ENCODE measurements at regions not wholly inside any gene's neighbourhood (a gene's known extent, or its start where the extent isn't known, plus 50 kb on each side); places are given as distances from the start of the nearest gene placed in this dataset.

DNA sequence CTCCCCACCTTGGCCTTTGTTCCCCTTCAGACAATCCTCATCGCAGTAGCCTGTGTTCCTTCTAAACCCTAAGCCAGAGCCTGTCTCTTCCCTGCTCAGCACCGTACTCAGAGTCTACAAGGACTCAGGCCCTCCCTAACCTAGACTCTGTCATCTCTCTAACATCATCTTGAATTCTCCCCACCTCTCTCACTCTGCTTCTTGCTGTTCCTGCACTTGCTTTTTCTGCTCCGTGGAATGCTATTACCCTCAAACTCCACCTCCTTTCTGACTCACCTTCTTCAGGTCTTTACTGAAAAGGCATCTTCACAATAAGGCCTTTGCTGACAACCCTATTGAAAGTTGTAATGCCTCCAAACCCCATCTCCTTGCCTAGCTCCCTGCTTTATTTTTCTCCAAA is 141.0 kb downstream of the DKK1 start:
- Mint-ChIP-seq H3K9me3 (peaks cover 3% of the 10 kb centered on the region), H3K27ac (no peak overlapping the region), H3K4me3 (no peak overlapping the region), H3K4me1 (peaks cover 23% of the 10 kb centered on the region), H3K27me3 (ENCODE audit: low read depth) (peaks cover 2% of the 10 kb centered on the region), H3K36me3 (no peaks in the 10 kb centered on the region)
- no peak for DNase-seq (ENCODE audit: low spot score in 2 of 2, unreplicated experiment in 2 of 2)
- TF ChIP-seq CTCF (IDR thresholded peaks at IDR 0.05; ENCODE audit: unreplicated experiment), result no peak

GRCh38 chr10:52459097-52459496 is 145.0 kb downstream of the DKK1 start:
- TF ChIP-seq CTCF (IDR thresholded peaks at IDR 0.05; ENCODE audit: unreplicated experiment), result no peak
- Mint-ChIP-seq H3K9me3 (peaks cover 3% of the 10 kb centered on the region), H3K27ac (no peak overlapping the region), H3K27me3 (ENCODE audit: low read depth) (peaks cover 2% of the 10 kb centered on the region), H3K4me1 (no peaks in the 10 kb centered on the region), H3K4me3 (no peak overlapping the region), H3K36me3 (no peaks in the 10 kb centered on the region)
- no peak for DNase-seq (ENCODE audit: low spot score in 2 of 2, unreplicated experiment in 2 of 2)

DNA sequence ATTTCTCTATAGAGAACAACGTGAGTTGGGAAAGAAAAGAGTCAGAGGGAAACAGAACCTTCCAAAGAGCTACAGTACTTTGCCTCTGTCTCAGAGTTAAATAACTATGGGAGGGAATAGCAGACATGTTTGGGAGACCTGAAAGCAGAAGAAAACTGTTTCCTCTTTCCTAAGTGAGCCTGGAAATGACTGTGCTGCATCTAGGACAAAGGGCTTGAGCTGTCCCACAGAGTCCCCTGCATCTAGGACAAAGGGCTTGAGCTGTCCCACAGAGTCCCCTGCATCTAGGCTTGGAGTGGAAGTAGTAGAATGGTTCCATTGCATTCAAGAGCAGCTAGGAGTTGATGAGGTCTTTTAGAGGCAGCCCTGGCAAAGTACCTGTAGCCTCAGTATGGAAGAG is 149.7 kb downstream of the DKK1 start:
- H3K9me3 Mint-ChIP-seq, result no peaks in the 10 kb centered on the region
- peaks cover 3% of the 10 kb centered on the region for H3K27me3 Mint-ChIP-seq (ENCODE audit: low read depth)
- H3K36me3 Mint-ChIP-seq, result no peaks in the 10 kb centered on the region
- DNase-seq (ENCODE audit: low spot score in 2 of 2, unreplicated experiment in 2 of 2), result no peak
- no peak overlapping the region for H3K27ac Mint-ChIP-seq
- H3K4me3 Mint-ChIP-seq, result no peak overlapping the region
- TF ChIP-seq CTCF (IDR thresholded peaks at IDR 0.05; ENCODE audit: unreplicated experiment), result no peak
- H3K4me1 Mint-ChIP-seq, result no peaks in the 10 kb centered on the region

- TF ChIP-seq CTCF (IDR thresholded peaks at IDR 0.05; ENCODE audit: unreplicated experiment), result no peak
- Mint-ChIP-seq H3K27me3 (ENCODE audit: low read depth) (peaks cover 3% of the 10 kb centered on the region), H3K27ac (no peak overlapping the region), H3K36me3 (no peaks in the 10 kb centered on the region), H3K4me1 (no peaks in the 10 kb centered on the region), H3K4me3 (no peak overlapping the region), H3K9me3 (no peaks in the 10 kb centered on the region)
- no peak for DNase-seq (ENCODE audit: low spot score in 2 of 2, unreplicated experiment in 2 of 2)
Observed at GRCh38 chr10:52464368-52465124, 150.5 kb downstream of the DKK1 start.

- DNase-seq (ENCODE audit: low spot score in 2 of 2, unreplicated experiment in 2 of 2), result no peak
- Mint-ChIP-seq H3K27me3 (ENCODE audit: low read depth) (peaks cover 1% of the 10 kb centered on the region), H3K27ac (no peak overlapping the region), H3K36me3 (no peaks in the 10 kb centered on the region), H3K9me3 (no peaks in the 10 kb centered on the region), H3K4me3 (no peak overlapping the region), H3K4me1 (no peaks in the 10 kb centered on the region)
- no peak for TF ChIP-seq CTCF (IDR thresholded peaks at IDR 0.05; ENCODE audit: unreplicated experiment)
Observed at GRCh38 chr10:52465202-52465601, 151.1 kb downstream of the DKK1 start.

Data from mesothelial cell of epicardium (in vitro differentiated cells).